PFSK-1 (cell line): ENCODE measurements at regions not wholly inside any gene's neighbourhood (a gene's known extent, or its start where the extent isn't known, plus 50 kb on each side); places are given as distances from the start of the nearest gene placed in this dataset.

ENCODE experiments used
- POLR2AphosphoS5 ChIP-seq: IDR thresholded peaks from 2 replicates; pipeline ENCODE4 v1.6.1; 2012; ENCODE audit warnings: low read depth, mild to moderate bottlenecking, control low read depth, low read length, moderate library complexity
- TAF1 ChIP-seq: IDR thresholded peaks from 2 replicates; pipeline ENCODE4 v1.6.1; 2012; ENCODE audit warnings: low read length, control low read depth, borderline replicate concordance; ENCODE audit not compliant: insufficient read depth
- TF ChIP-seq, protein P1 (sequence below), 2 experiments: IDR thresholded peaks; 2 replicates each; pipeline versions ENCODE4 v1.6.1 to v1.8.0; 2011 to 2012; ENCODE audit warnings: low read depth in 2 of 2, low read length in 2 of 2, control low read depth in 1 of 2, inconsistent platforms in 1 of 2, mild to moderate bottlenecking in 1 of 2, moderate library complexity in 1 of 2; ENCODE audit not compliant: insufficient read depth in 1 of 2

DNA sequence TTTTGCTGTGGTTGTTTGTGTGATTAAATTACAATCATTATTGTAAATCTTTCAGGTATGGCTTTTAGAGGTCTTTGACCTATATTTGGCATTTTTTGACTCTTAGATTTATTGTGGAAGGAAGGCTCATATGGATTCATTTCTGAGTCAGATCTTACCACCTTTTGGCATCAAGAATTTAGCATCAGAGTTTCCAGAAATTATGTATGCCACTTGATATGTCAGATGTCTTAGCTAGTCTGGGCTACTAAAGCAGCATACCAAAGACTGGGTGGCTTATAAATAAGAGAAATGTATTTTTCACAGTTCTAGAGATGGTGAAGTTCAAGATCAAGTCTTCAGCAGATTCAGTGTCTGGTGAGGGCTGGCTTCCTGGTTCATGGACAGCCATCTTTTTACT, 129.5 kb upstream of the PZP start:
- TF ChIP-seq, protein P1, sequence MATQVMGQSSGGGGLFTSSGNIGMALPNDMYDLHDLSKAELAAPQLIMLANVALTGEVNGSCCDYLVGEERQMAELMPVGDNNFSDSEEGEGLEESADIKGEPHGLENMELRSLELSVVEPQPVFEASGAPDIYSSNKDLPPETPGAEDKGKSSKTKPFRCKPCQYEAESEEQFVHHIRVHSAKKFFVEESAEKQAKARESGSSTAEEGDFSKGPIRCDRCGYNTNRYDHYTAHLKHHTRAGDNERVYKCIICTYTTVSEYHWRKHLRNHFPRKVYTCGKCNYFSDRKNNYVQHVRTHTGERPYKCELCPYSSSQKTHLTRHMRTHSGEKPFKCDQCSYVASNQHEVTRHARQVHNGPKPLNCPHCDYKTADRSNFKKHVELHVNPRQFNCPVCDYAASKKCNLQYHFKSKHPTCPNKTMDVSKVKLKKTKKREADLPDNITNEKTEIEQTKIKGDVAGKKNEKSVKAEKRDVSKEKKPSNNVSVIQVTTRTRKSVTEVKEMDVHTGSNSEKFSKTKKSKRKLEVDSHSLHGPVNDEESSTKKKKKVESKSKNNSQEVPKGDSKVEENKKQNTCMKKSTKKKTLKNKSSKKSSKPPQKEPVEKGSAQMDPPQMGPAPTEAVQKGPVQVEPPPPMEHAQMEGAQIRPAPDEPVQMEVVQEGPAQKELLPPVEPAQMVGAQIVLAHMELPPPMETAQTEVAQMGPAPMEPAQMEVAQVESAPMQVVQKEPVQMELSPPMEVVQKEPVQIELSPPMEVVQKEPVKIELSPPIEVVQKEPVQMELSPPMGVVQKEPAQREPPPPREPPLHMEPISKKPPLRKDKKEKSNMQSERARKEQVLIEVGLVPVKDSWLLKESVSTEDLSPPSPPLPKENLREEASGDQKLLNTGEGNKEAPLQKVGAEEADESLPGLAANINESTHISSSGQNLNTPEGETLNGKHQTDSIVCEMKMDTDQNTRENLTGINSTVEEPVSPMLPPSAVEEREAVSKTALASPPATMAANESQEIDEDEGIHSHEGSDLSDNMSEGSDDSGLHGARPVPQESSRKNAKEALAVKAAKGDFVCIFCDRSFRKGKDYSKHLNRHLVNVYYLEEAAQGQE (IDR thresholded peaks at IDR 0.05; ENCODE audit: insufficient read depth in 1 of 2, low read depth in 2 of 2, low read length in 2 of 2): no peak
- TF ChIP-seq POLR2AphosphoS5: no peak
- no peak for TF ChIP-seq TAF1
